IMR-90 (cell line): ENCODE measurements at regions not wholly inside any gene's neighbourhood (a gene's known extent, or its start where the extent isn't known, plus 50 kb on each side); places are given as distances from the start of the nearest gene placed in this dataset.

Experiments used
- ATAC-seq: fragments of 200-7000 bp; cut with Tn5 transposase; 2 replicates; pipeline ENCODE4 v1.9.1; 2020; ENCODE audit warnings: low read depth, mild to moderate bottlenecking, moderate library complexity
- BruUV-seq: library from RNA; stranded (reverse); fragments of 400-500 nt; replicated peaks from 2 replicates; lab custom pipeline; 2021; lab: Mats Ljungman, UMichigan
- CTCF ChIA-PET: fragments of 300-600 bp; formaldehyde crosslinking; extraction: SDS; loops from one replicate; lab custom pipeline; 2021; ENCODE audit warnings: antibody characterized with exemption; lab: Yijun Ruan, JAX
- POLR2A ChIA-PET: fragments of 300-600 bp; sonication (Branson Sonifier 250); formaldehyde crosslinking; loops from one replicate; lab custom pipeline; 2022; ENCODE audit warnings: antibody characterized with exemption; ENCODE audit not compliant: unreplicated experiment; lab: Charles Lee
- DNase-seq: peaks from one replicate; pipeline ENCODE4 v3.0.0; 2013
- H2AFZ ChIP-seq: replicated peaks from 2 replicates; pipeline ENCODE3; 2013; ENCODE audit warnings: low read length, mild to moderate bottlenecking; ENCODE audit not compliant: poor library complexity
- H2AK5ac ChIP-seq: 2 replicates; pipeline ENCODE4 v1.6.1; 2013; ENCODE audit warnings: low read depth, low read length, inconsistent platforms
- H2AK9ac ChIP-seq: replicated peaks from 2 replicates; pipeline ENCODE3; 2013; ENCODE audit warnings: mild to moderate bottlenecking, low read depth, low read length, moderate library complexity; ENCODE audit not compliant: poor library complexity
- H2BK120ac ChIP-seq: 2 replicates; pipeline ENCODE4 v1.6.1; 2013; ENCODE audit warnings: low read depth, low read length, inconsistent platforms
- H2BK15ac ChIP-seq: 3 replicates; pipeline ENCODE4 v1.6.1; 2013; ENCODE audit warnings: low read depth, low read length, inconsistent platforms
- H2BK20ac ChIP-seq: 2 replicates; pipeline ENCODE4 v1.6.1; 2013; ENCODE audit warnings: low read depth, mild to moderate bottlenecking, inconsistent platforms, low read length, moderate library complexity
- H2BK5ac ChIP-seq: 2 replicates; pipeline ENCODE4 v1.6.1; 2013; ENCODE audit warnings: mild to moderate bottlenecking, low read depth, low read length, inconsistent platforms; ENCODE audit not compliant: poor library complexity, severe bottlenecking
- H3K14ac ChIP-seq: replicated peaks from 2 replicates; pipeline ENCODE4 v1.6.1; 2013; ENCODE audit warnings: low read depth, low read length, inconsistent platforms
- H3K18ac ChIP-seq: 2 replicates; pipeline ENCODE4 v1.6.1; 2013; ENCODE audit warnings: low read depth, low read length, control low read depth
- H3K23ac ChIP-seq: 2 replicates; pipeline ENCODE4 v1.6.1; 2013; ENCODE audit warnings: low read depth, low read length, inconsistent platforms
- H3K27ac ChIP-seq: 2 replicates; pipeline ENCODE4 v1.5.1; 2013; ENCODE audit warnings: mild to moderate bottlenecking, control low read depth, low read length; ENCODE audit not compliant: insufficient read depth
- H3K27me3 ChIP-seq: 2 replicates; pipeline ENCODE4 v1.6.1; 2013; ENCODE audit warnings: low read length; ENCODE audit not compliant: control insufficient read depth, insufficient read depth
- H3K36me3 ChIP-seq: 2 replicates; pipeline ENCODE4 v1.6.1; 2013; ENCODE audit warnings: low read length, mixed read lengths; ENCODE audit not compliant: control insufficient read depth, insufficient read depth
- H3K4ac ChIP-seq: 2 replicates; pipeline ENCODE4 v1.6.1; 2013; ENCODE audit warnings: low read depth, low read length, inconsistent platforms
- H3K4me1 ChIP-seq: 2 replicates; pipeline ENCODE4 v1.6.1; 2013; ENCODE audit warnings: low read length, mixed read lengths; ENCODE audit not compliant: control insufficient read depth, insufficient read depth
- H3K4me2 ChIP-seq: 2 replicates; pipeline ENCODE4 v1.6.1; 2013; ENCODE audit warnings: low read depth, mild to moderate bottlenecking, control low read depth, low read length, moderate library complexity
- H3K4me3 ChIP-seq: 2 replicates; pipeline ENCODE4 v1.5.1; 2013; ENCODE audit warnings: low read depth, mild to moderate bottlenecking, control low read depth, low read length, moderate library complexity; ENCODE audit not compliant: insufficient read depth
- H3K56ac ChIP-seq: 2 replicates; pipeline ENCODE4 v1.6.1; 2013; ENCODE audit warnings: low read length, inconsistent platforms; ENCODE audit not compliant: insufficient read depth; ENCODE audit errors: extremely low read depth
- H3K79me1 ChIP-seq, 2 experiments: 2 replicates each; pipeline ENCODE4 v1.6.1; 2013; ENCODE audit warnings: low read length in 2 of 2, inconsistent platforms in 1 of 2, low read depth in 1 of 2
- H3K9ac ChIP-seq: 2 replicates; pipeline ENCODE4 v1.6.1; 2013; ENCODE audit warnings: low read depth, low read length, control low read depth
- H3K9me1 ChIP-seq: 2 replicates; pipeline ENCODE4 v1.6.1; 2013; ENCODE audit warnings: low read length, inconsistent platforms; ENCODE audit not compliant: insufficient read depth
- H3K9me3 ChIP-seq: 2 replicates; pipeline ENCODE4 v1.6.1; 2013; ENCODE audit warnings: low read length; ENCODE audit not compliant: control insufficient read depth, insufficient read depth
- H4K20me1 ChIP-seq: 2 replicates; pipeline ENCODE4 v1.6.1; 2013; ENCODE audit warnings: low read length, inconsistent platforms; ENCODE audit not compliant: insufficient read depth
- H4K5ac ChIP-seq: 2 replicates; pipeline ENCODE4 v1.6.1; 2013; ENCODE audit warnings: mild to moderate bottlenecking, low read depth, low read length, control low read depth
- H4K8ac ChIP-seq, 2 experiments: 2 replicates each; pipeline ENCODE4 v1.6.1; 2013; ENCODE audit warnings: low read depth in 2 of 2, low read length in 2 of 2, control low read depth in 1 of 2, inconsistent platforms in 1 of 2
- H4K91ac ChIP-seq: 2 replicates; pipeline ENCODE4 v1.6.1; 2013; ENCODE audit warnings: low read depth, low read length, inconsistent platforms; ENCODE audit not compliant: insufficient read depth
- BHLHE40 ChIP-seq: fragments of 150-350 bp; IDR thresholded peaks from 2 replicates; pipeline ENCODE4 v1.6.1; 2016; ENCODE audit warnings: mild to moderate bottlenecking, low read depth, low read length
- CEBPB ChIP-seq: IDR thresholded peaks from 2 replicates; pipeline ENCODE4 v1.6.1; 2012; ENCODE audit warnings: low read depth, low read length, improper control_type of control experiment
- CHD1 ChIP-seq: IDR thresholded peaks from 2 replicates; pipeline ENCODE4 v1.6.1; 2012; ENCODE audit warnings: low read depth, low read length, improper control_type of control experiment
- ELK1 ChIP-seq: fragments of 150-350 bp; IDR thresholded peaks from 2 replicates; pipeline ENCODE4 v1.6.1; 2016; ENCODE audit warnings: low read depth, mild to moderate bottlenecking, low read length, moderate library complexity, borderline replicate concordance
- FOS ChIP-seq: fragments of 150-350 bp; IDR thresholded peaks from 2 replicates; pipeline ENCODE4 v1.6.1; 2016; ENCODE audit warnings: low read depth, low read length
- MAFK ChIP-seq: IDR thresholded peaks from 2 replicates; pipeline ENCODE4 v1.6.1; 2012; ENCODE audit warnings: low read depth, low read length, improper control_type of control experiment
- MAZ ChIP-seq: IDR thresholded peaks from 2 replicates; pipeline ENCODE4 v1.6.1; 2012; ENCODE audit warnings: low read depth, mild to moderate bottlenecking, low read length, improper control_type of control experiment, moderate library complexity, borderline replicate concordance
- MXI1 ChIP-seq: IDR thresholded peaks from 2 replicates; pipeline ENCODE4 v1.6.1; 2012; ENCODE audit warnings: low read depth, mild to moderate bottlenecking, low read length, moderate library complexity, borderline replicate concordance
- NFE2L2 ChIP-seq: fragments of 150-350 bp; IDR thresholded peaks from 2 replicates; pipeline ENCODE4 v1.6.1; 2016; ENCODE audit warnings: low read depth, mild to moderate bottlenecking, low read length
- POLR2A ChIP-seq: IDR thresholded peaks from 2 replicates; pipeline ENCODE4 v1.6.1; 2012; ENCODE audit warnings: mild to moderate bottlenecking, low read depth, low read length
- RAD21 ChIP-seq: IDR thresholded peaks from 2 replicates; pipeline ENCODE4 v1.6.1; 2012; ENCODE audit warnings: low read length, improper control_type of control experiment
- RCOR1 ChIP-seq: IDR thresholded peaks from 2 replicates; pipeline ENCODE4 v1.6.1; 2012; ENCODE audit warnings: mild to moderate bottlenecking, low read length, improper control_type of control experiment; ENCODE audit not compliant: insufficient replicate concordance
- RFX5 ChIP-seq: IDR thresholded peaks from 2 replicates; pipeline ENCODE4 v1.8.0; 2012; ENCODE audit warnings: low read depth, mild to moderate bottlenecking, low read length, moderate library complexity
- SMC3 ChIP-seq: fragments of 150-350 bp; IDR thresholded peaks from 2 replicates; pipeline ENCODE4 v1.6.1; 2016; ENCODE audit warnings: low read depth, mild to moderate bottlenecking, antibody characterized with exemption, low read length, moderate library complexity
- WGBS, 2 experiments: methylation state at CpG; one replicate each; pipeline versions ENCODE4 v1.1.5 to v1.1.7; 2013; ENCODE audit warnings: missing lambda C conversion rate in 2 of 2; ENCODE audit not compliant: insufficient read length in 1 of 2; ENCODE audit errors: extremely low coverage in 2 of 2; 5-methylcytosine and 5-hydroxymethylcytosine counted together
- dilution Hi-C: fragments of 300-500 bp; cut with HindIII; formaldehyde crosslinking; loops from one replicate; pipeline ENCODE4 v1.14.3; 2018; ENCODE audit warnings: low sequenced_read_pairs; ENCODE audit not compliant: unreplicated experiment
- in situ Hi-C: fragments of 300-500 bp; cut with MboI; formaldehyde crosslinking; loops from 3 replicates; pipeline ENCODE4 v1.14.3; 2019; ENCODE audit warnings: low sequenced_read_pairs, inconsistent platforms, mixed read lengths
- intact Hi-C: fragments of 100-400 bp; cut with micrococcal nuclease; formaldehyde crosslinking; loops from 2 replicates; pipeline ENCODE4 v1.10.0; 2022
- TF ChIP-seq, protein P1 (sequence below): conservative IDR thresholded peaks from 2 replicates; pipeline ENCODE4 v1.5.1; 2012; ENCODE audit warnings: mild to moderate bottlenecking, low read depth, low read length, improper control_type of control experiment
- TF ChIP-seq, protein P2 (sequence below): fragments of 150-350 bp; IDR thresholded peaks from 2 replicates; pipeline ENCODE4 v1.6.1; 2017; ENCODE audit warnings: mild to moderate bottlenecking, antibody characterized with exemption, low read length, low read depth

- Histone ChIP-seq H3K79me1 (no peaks in the 10 kb centered on the region), H2BK15ac (no peak overlapping the region), H2BK5ac (no peak overlapping the region), H3K9me1 (no peaks in the 10 kb centered on the region), H3K4ac (no peak overlapping the region), H2AFZ (no peak overlapping the region), H4K5ac (no peak overlapping the region), H4K91ac (no peak overlapping the region), H3K27me3 (no peaks in the 10 kb centered on the region), H2BK120ac (no peak overlapping the region), H3K14ac (no peak overlapping the region), H3K56ac (no peak overlapping the region), H3K23ac (no peak overlapping the region), H2AK5ac (no peak overlapping the region), H3K4me3 (no peak overlapping the region), H4K8ac (no peak overlapping the region), H3K4me2 (no peak overlapping the region), H3K27ac (no peak overlapping the region), H3K9ac (no peak overlapping the region), H3K4me1 (no peaks in the 10 kb centered on the region), H3K36me3 (no peaks in the 10 kb centered on the region), H2AK9ac (no peak overlapping the region), H4K20me1 (no peaks in the 10 kb centered on the region), H2BK20ac (no peak overlapping the region), H3K18ac (no peak overlapping the region), H3K9me3 (no peaks in the 10 kb centered on the region; the same call in none of the 2 replicates)
- BruUV-seq = no TSS peak
- intact Hi-C loops = no loop called here
- ATAC-seq = no peak
- dilution Hi-C loops = no loop called here
- ChIA-PET POLR2A (no interaction called here), CTCF (no interaction called here)
- TF ChIP-seq RFX5 = no peak
- TF ChIP-seq SMC3 = no peak
- TF ChIP-seq CEBPB = no peak
- no peak for TF ChIP-seq BHLHE40
- no peak for TF ChIP-seq ELK1
- TF ChIP-seq MXI1 = no peak
- TF ChIP-seq RAD21 = no peak
- TF ChIP-seq, protein P1, sequence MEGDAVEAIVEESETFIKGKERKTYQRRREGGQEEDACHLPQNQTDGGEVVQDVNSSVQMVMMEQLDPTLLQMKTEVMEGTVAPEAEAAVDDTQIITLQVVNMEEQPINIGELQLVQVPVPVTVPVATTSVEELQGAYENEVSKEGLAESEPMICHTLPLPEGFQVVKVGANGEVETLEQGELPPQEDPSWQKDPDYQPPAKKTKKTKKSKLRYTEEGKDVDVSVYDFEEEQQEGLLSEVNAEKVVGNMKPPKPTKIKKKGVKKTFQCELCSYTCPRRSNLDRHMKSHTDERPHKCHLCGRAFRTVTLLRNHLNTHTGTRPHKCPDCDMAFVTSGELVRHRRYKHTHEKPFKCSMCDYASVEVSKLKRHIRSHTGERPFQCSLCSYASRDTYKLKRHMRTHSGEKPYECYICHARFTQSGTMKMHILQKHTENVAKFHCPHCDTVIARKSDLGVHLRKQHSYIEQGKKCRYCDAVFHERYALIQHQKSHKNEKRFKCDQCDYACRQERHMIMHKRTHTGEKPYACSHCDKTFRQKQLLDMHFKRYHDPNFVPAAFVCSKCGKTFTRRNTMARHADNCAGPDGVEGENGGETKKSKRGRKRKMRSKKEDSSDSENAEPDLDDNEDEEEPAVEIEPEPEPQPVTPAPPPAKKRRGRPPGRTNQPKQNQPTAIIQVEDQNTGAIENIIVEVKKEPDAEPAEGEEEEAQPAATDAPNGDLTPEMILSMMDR = no peak
- TF ChIP-seq MAZ = no peak
- TF ChIP-seq FOS = no peak
- TF ChIP-seq NFE2L2 = no peak
- TF ChIP-seq CHD1 = no peak
- TF ChIP-seq, protein P2, sequence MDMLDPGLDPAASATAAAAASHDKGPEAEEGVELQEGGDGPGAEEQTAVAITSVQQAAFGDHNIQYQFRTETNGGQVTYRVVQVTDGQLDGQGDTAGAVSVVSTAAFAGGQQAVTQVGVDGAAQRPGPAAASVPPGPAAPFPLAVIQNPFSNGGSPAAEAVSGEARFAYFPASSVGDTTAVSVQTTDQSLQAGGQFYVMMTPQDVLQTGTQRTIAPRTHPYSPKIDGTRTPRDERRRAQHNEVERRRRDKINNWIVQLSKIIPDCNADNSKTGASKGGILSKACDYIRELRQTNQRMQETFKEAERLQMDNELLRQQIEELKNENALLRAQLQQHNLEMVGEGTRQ = no peak
- TF ChIP-seq POLR2A = no peak
- no peak for TF ChIP-seq RCOR1
- TF ChIP-seq MAFK = no peak
- no CpG with 5 or more reads among the region's 1 CpG for WGBS, 2 experiments
- no peak for DNase-seq
- in situ Hi-C loops = no loop called here
Observed at GRCh38 chr18:38789141-38789540, 1223.5 kb upstream of the CELF4 start.
